K562 (cell line): ENCODE measurements at regions not wholly inside any gene's neighbourhood (a gene's known extent, or its start where the extent isn't known, plus 50 kb on each side); places are given as distances from the start of the nearest gene placed in this dataset.

Source experiments
- ATAC-seq: fragments of 200-7000 bp; cut with Tn5 transposase; 3 replicates; pipeline ENCODE4 v1.9.1; 2020; ENCODE audit warnings: moderate library complexity
- BruUV-seq: library from RNA; stranded (reverse); fragments of 400-500 nt; replicated peaks from 2 replicates; lab custom pipeline; 2021; lab: Mats Ljungman, UMichigan
- CTCF ChIA-PET: fragments of 300-600 bp; formaldehyde crosslinking; extraction: SDS; loops from one replicate; lab custom pipeline; 2021; ENCODE audit warnings: low intra/inter-chr PET ratio; lab: Yijun Ruan, JAX
- POLR2A ChIA-PET: fragments of 300-600, 350-650 bp; sonication (Branson Sonifier 250); formaldehyde crosslinking; extraction: SDS; loops from one replicate; lab custom pipeline; 2021; ENCODE audit warnings: antibody characterized with exemption, inconsistent platforms; lab: Yijun Ruan, JAX
- DNase-seq, 4 experiments: peaks; one replicate each; pipeline versions ENCODE4 v3.0.0 to v3.0.0-alpha.2; 2011 to 2018; ENCODE audit warnings: low spot score in 3 of 4, mixed read lengths in 3 of 4; ENCODE audit errors: extremely low read depth in 1 of 4
- FAIRE-seq: peaks from 2 replicates; lab custom pipeline; 2011; peaks lifted over from hg19 to GRCh38; lab: Jason Lieb, UNC
- H2AFZ ChIP-seq: 2 replicates; pipeline ENCODE4 v1.6.0; 2011; ENCODE audit warnings: low read depth, low read length, control low read depth, inconsistent platforms
- H3K27ac ChIP-seq: fragments of 200-600 bp; 3 replicates; pipeline ENCODE4 v1.8.0; 2011; ENCODE audit warnings: low read depth, mild to moderate bottlenecking, control low read depth, inconsistent platforms, low read length, moderate library complexity, mixed read lengths; ENCODE audit errors: extremely low read depth
- H3K27me3 ChIP-seq, 2 experiments: fragments of 300-600 bp in 1 of 2; 2 replicates in 1 of 2; 3 replicates in 1 of 2; pipeline versions ENCODE4 v1.6.0 to v1.8.0; 2011; ENCODE audit warnings: inconsistent platforms in 2 of 2, low read length in 2 of 2, mild to moderate bottlenecking in 1 of 2, mixed read lengths in 1 of 2, moderate library complexity in 1 of 2; ENCODE audit not compliant: control insufficient read depth in 2 of 2, insufficient read depth in 2 of 2
- H3K36me3 ChIP-seq: fragments of 300-600 bp; 3 replicates; pipeline ENCODE4 v1.8.0; 2011; ENCODE audit warnings: mild to moderate bottlenecking, low read length, inconsistent platforms; ENCODE audit not compliant: control insufficient read depth, insufficient read depth
- H3K4me1 ChIP-seq, 2 experiments: fragments of 200-600 bp in 1 of 2; replicated peaks in 1 of 2; 2 replicates in 1 of 2; 3 replicates in 1 of 2; pipeline versions ENCODE4 v1.5.1 to v1.8.0; 2011; ENCODE audit warnings: inconsistent platforms in 2 of 2, low read length in 2 of 2, mild to moderate bottlenecking in 1 of 2, mixed read lengths in 1 of 2, moderate library complexity in 1 of 2; ENCODE audit not compliant: control insufficient read depth in 2 of 2, insufficient read depth in 2 of 2
- H3K4me2 ChIP-seq: 2 replicates; pipeline ENCODE4 v1.6.1; 2011; ENCODE audit warnings: low read length, control low read depth, inconsistent platforms, mixed read lengths; ENCODE audit not compliant: insufficient read depth
- H3K4me3 ChIP-seq: fragments of 200-600 bp; sonication (generic), shearing (Covaris generic); 2 replicates; pipeline ENCODE4 v1.5.1; 2016; ENCODE audit warnings: control low read depth, inconsistent platforms
- H3K79me2 ChIP-seq: fragments of 200-600 bp; 3 replicates; pipeline ENCODE4 v1.8.0; 2011; ENCODE audit warnings: low read length, inconsistent platforms; ENCODE audit not compliant: control insufficient read depth, insufficient read depth
- H3K9ac ChIP-seq, 2 experiments: 2 replicates each; pipeline versions ENCODE4 v1.6.0 to v1.6.1; 2011; ENCODE audit warnings: low read depth in 2 of 2, low read length in 2 of 2, control low read depth in 1 of 2, inconsistent platforms in 1 of 2, mild to moderate bottlenecking in 1 of 2, mixed read lengths in 1 of 2; ENCODE audit not compliant: insufficient read depth in 1 of 2
- H3K9me1 ChIP-seq: one replicate; pipeline ENCODE4 v1.6.0; 2011; ENCODE audit warnings: inconsistent platforms, mild to moderate bottlenecking, low read length, moderate library complexity; ENCODE audit not compliant: control insufficient read depth, insufficient read depth
- H3K9me3 ChIP-seq: replicated peaks from 2 replicates; pipeline ENCODE4 v1.5.1; 2011; ENCODE audit warnings: low read depth, low read length, inconsistent platforms; ENCODE audit not compliant: control insufficient read depth, insufficient read depth
- H4K20me1 ChIP-seq: replicated peaks from 2 replicates; pipeline ENCODE4 v1.6.1; 2011; ENCODE audit warnings: low read length, inconsistent platforms, mixed read lengths; ENCODE audit not compliant: control insufficient read depth, insufficient read depth
- CHD1 ChIP-seq: fragments of 200-600 bp; sonication (generic); IDR thresholded peaks from one replicate; pipeline ENCODE4 v1.6.1; 2012; ENCODE audit warnings: mild to moderate bottlenecking, moderate library complexity, low read length, inconsistent platforms
- HNRNPLL ChIP-seq: fragments of 200-400 bp; formaldehyde crosslinking; IDR thresholded peaks from 2 replicates; pipeline ENCODE4 v1.6.1; 2017; ENCODE audit warnings: low read length, low read depth, mild to moderate bottlenecking; ENCODE audit not compliant: poor library complexity, severe bottlenecking
- JUND ChIP-seq, 2 experiments: IDR thresholded peaks; 2 replicates in 1 of 2; 3 replicates in 1 of 2; pipeline ENCODE4 v1.6.1; 2011; ENCODE audit warnings: borderline replicate concordance in 2 of 2, low read depth in 2 of 2, low read length in 2 of 2, improper control_type of control experiment in 1 of 2, missing biosample characterization in 1 of 2, missing genetic modification characterization in 1 of 2, missing genetic modification reagents in 1 of 2
- KAT2B ChIP-seq: IDR thresholded peaks from one replicate; pipeline ENCODE4 v1.6.1; 2012; ENCODE audit warnings: low read depth, mild to moderate bottlenecking, control low read depth, inconsistent platforms, low read length, moderate library complexity
- RBM34 ChIP-seq: fragments of 200-400 bp; formaldehyde crosslinking; IDR thresholded peaks from 2 replicates; pipeline ENCODE4 v1.6.1; 2018; ENCODE audit warnings: low read length, borderline replicate concordance; ENCODE audit not compliant: insufficient read depth
- SAP30 ChIP-seq: fragments of 200-600 bp; sonication (generic); IDR thresholded peaks from 2 replicates; pipeline ENCODE4 v1.6.1; 2012; ENCODE audit warnings: borderline replicate concordance, low read depth, mild to moderate bottlenecking, moderate library complexity, low read length, control low read depth, inconsistent platforms; ENCODE audit not compliant: insufficient read depth, poor library complexity, severe bottlenecking
- ZNF644 ChIP-seq: fragments of 200-800 bp; sonication (Bioruptor generic); IDR thresholded peaks from 2 replicates; pipeline ENCODE4 v1.6.1; 2016; ENCODE audit warnings: low read depth, missing genetic modification characterization, missing compliant biosample characterization
- ZNF696 ChIP-seq: fragments of 250-450 bp; sonication (Bioruptor Pico); conservative IDR thresholded peaks from 2 replicates; pipeline ENCODE4 v1.4.0; 2020; ENCODE audit warnings: mild to moderate bottlenecking, moderate library complexity
- WGBS: fragments of 100-300 bp; shearing (Covaris generic); methylation state at CpG from one replicate; pipeline ENCODE4 v1.1.6; 2016; ENCODE audit warnings: low coverage, mixed read lengths; ENCODE audit not compliant: insufficient coverage; ENCODE audit errors: missing lambda C conversion rate; 5-methylcytosine and 5-hydroxymethylcytosine counted together
- in situ Hi-C: fragments of 300-500 bp; cut with MboI; formaldehyde crosslinking; loops from 4 replicates; pipeline ENCODE4 v1.15.0; 2018; ENCODE audit warnings: inconsistent platforms, mixed read lengths
- intact Hi-C: fragments of 100-400 bp; cut with micrococcal nuclease; formaldehyde crosslinking; loops from 2 replicates; pipeline ENCODE4 v1.14.2; 2022

DNA sequence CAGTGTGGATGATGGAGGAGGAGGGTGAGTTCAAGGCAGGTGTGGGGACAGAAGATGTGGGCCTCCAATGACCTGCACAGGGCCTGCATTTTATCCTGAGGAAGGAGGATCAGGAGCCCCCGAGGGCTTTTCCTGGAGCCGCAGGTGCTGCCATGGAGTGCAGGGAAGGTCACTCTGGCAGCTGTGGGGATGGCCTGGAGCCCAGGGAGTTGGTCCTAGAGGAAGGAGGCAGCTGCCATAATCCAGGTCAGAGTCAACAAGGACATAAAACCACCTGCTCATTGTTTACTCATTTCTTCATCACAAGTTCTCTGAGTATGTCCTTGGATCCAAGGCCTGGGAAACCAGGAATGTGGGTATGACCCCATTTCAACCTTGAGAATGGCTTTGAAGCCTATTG lies 87.2 kb downstream of the SCGB2B2 start:
- H3K9me3 ChIP-seq, result no peaks in the 10 kb centered on the region
- BruUV-seq, result no TSS peak
- FAIRE-seq (no peak), ATAC-seq (no peak), DNase-seq (no peak)
- H3K4me1 ChIP-seq, result no peaks in the 10 kb centered on the region
- no peak for TF ChIP-seq HNRNPLL
- no peak for TF ChIP-seq KAT2B
- TF ChIP-seq ZNF644, result no peak
- no peak for TF ChIP-seq ZNF696
- TF ChIP-seq JUND (IDR thresholded peaks at IDR 0.05; ENCODE audit: borderline replicate concordance, low read depth, low read length), result no peak
- no peak for TF ChIP-seq JUND (tag; IDR thresholded peaks at IDR 0.05; ENCODE audit: borderline replicate concordance, low read depth, low read length)
- no peak for TF ChIP-seq CHD1
- no peak for TF ChIP-seq SAP30
- no peak for TF ChIP-seq RBM34
- CTCF ChIA-PET, result no interaction called here
- intact Hi-C loops, result no loop called here
- no peak overlapping the region for H3K4me2 ChIP-seq
- H3K9ac ChIP-seq, result no peak overlapping the region
- no peaks in the 10 kb centered on the region for H3K79me2 ChIP-seq
- H3K27me3 ChIP-seq, result peaks cover 4 to 50% of the 10 kb centered on the region in 2 experiments; a peak in 4 of 5 replicates
- no peaks in the 10 kb centered on the region for H3K9me1 ChIP-seq
- no peaks in the 10 kb centered on the region for H4K20me1 ChIP-seq
- H3K27ac ChIP-seq, result no peak overlapping the region
- POLR2A ChIA-PET, result no interaction called here
- WGBS, result no CpG with 5 or more reads among the region's 2 CpGs
- no peak overlapping the region for H2AFZ ChIP-seq
- no peaks in the 10 kb centered on the region for H3K36me3 ChIP-seq
- no peak overlapping the region for H3K4me3 ChIP-seq
- in situ Hi-C loops, result no loop called here
